ENCODE measurements at regions not wholly inside any gene's neighbourhood (a gene's known extent, or its start where the extent isn't known, plus 50 kb on each side); places are given as distances from the start of the nearest gene placed in this dataset.

GRCh38 chr12:18810537-18811253 is 72.8 kb downstream of the CAPZA3 start:
- TF ChIP-seq CTCF (IDR thresholded peaks at IDR 0.05; ENCODE audit: insufficient read depth, low read length, poor library complexity, severe bottlenecking) (no peak), EZH2phosphoT487 (conservative IDR thresholded peaks at IDR 0.05; ENCODE audit: low read length) (no peak)

All from SU-DHL-6 (cell line).